D721Med (cell line): ENCODE measurements at regions not wholly inside any gene's neighbourhood (a gene's known extent, or its start where the extent isn't known, plus 50 kb on each side); places are given as distances from the start of the nearest gene placed in this dataset.

Experiments used
- DNase-seq: peaks from one replicate; pipeline ENCODE4 v3.0.0; 2011; ENCODE audit warnings: low spot score; ENCODE audit not compliant: insufficient read length
- FAIRE-seq: peaks from 2 replicates; lab custom pipeline; 2011; peaks lifted over from hg19 to GRCh38; lab: Jason Lieb, UNC
- CTCF ChIP-seq: IDR thresholded peaks from 2 replicates; pipeline ENCODE4 v1.5.1; 2012; ENCODE audit warnings: mild to moderate bottlenecking, control low read depth; ENCODE audit not compliant: insufficient read depth; ENCODE audit errors: missing control alignments

DNA sequence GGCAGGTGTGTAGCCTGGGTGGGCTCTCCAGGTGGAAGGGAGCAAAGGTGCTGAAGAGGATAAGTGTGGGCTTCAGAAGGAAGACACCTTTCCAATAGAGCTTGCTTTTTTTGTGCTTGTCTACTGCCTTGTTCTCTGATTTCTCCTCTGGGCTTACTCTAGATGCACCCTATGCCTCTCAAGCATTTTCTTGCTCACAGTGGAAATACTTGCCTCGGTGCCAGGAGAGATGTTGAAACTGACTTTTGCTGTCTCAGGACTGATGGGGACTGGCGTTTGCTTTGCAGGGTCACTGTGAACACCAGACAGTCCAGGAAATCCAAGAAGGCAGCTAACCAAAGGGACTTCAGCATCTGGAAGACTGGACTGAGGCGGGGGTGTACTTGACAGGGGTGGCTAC, 187.9 kb downstream of the SNX10 start:
- FAIRE-seq = no peak
- TF ChIP-seq CTCF = no peak
- no peak for DNase-seq

- no peak for FAIRE-seq
- TF ChIP-seq CTCF = no peak
Observed at GRCh38 chr7:26480156-26480555, 188.5 kb downstream of the SNX10 start.

GRCh38 chr7:26482927-26483326, 191.3 kb downstream of the SNX10 start:
- no peak for DNase-seq
- no peak for FAIRE-seq
- TF ChIP-seq CTCF = no peak

More at GRCh38 chr7:26480156-26480555, 188.5 kb downstream of the SNX10 start:
- no peak for DNase-seq

DNA sequence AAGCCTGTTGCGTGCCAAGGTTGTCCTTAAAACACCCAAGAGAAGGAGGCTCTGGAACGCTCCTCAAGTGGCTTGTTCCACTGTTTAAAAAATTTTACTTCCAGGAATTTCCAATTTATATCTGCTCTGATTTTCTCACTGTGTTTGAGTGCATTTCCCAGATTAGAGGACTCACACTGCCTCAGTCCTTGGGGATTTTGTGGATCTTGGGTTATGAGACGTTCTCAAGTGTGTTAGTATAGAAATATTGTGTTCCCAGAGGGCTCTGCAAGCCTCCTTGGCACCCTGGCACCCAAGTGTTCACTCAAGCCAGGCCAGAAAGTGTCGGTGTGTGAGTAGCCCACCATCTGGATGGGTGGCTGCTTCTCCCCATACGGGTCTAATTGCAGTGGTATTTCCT, 192.2 kb downstream of the SNX10 start:
- FAIRE-seq = no peak
- no peak for TF ChIP-seq CTCF
- no peak for DNase-seq

DNA sequence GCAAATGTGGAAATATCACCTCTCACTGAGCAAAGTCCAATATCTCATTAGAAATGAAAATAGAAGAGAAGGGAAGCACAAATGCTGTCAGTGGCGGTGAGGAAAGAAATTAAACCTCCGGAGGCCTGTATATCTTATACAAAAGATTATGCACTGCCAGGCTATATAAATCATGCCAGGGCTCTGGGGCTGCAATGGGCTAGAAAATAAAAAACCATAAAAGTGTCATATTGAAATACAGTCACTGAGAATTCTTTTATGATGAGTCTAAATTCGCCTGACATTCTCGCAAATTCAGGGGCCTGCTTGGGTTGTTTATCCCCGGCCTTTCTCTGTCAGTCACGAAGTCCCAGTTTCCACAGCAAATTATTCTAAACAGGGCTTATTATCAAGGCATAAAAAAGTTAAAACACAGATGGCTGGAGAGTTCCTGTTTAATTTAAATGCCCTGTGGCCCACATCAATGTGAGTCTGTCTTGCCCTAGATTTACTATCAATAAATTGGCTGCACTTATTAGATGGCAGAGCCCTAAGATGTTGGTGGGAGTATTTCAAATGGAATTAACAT, 193.8 kb downstream of the SNX10 start:
- no peak for FAIRE-seq
- no peak for DNase-seq
- TF ChIP-seq CTCF = no peak

DNA sequence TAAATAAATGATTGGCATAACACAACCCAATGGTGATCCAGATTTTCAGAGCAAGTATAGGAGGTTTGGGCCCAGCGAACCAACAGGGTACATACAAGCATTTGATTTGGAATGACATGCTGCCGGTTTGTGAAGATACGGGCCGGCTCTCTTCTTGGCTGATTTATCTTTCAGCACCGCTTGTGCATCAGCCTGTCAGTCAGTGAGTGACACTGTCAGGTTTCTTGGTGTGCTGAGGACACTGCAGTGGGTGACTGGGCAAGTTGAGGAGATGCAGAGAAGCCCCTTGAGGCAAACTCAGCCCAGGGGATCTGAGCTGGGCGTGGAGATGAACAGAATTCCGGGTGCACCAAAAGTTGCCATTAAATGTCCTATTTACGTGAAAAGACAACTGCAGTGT, 194.5 kb downstream of the SNX10 start:
- no peak for TF ChIP-seq CTCF
- FAIRE-seq = no peak

GRCh38 chr7:26487780-26488515, 196.3 kb downstream of the SNX10 start:
- no peak for FAIRE-seq
- TF ChIP-seq CTCF = no peak

More for the DNA sequence above, 194.5 kb downstream of the SNX10 start:
- DNase-seq = no peak

More at GRCh38 chr7:26487780-26488515, 196.3 kb downstream of the SNX10 start:
- no peak for DNase-seq
